Fibroblast of pulmonary artery (primary cell): ENCODE measurements at regions not wholly inside any gene's neighbourhood (a gene's known extent, or its start where the extent isn't known, plus 50 kb on each side); places are given as distances from the start of the nearest gene placed in this dataset.

ENCODE experiments used
- DNase-seq: peaks from one replicate; pipeline ENCODE4 v3.0.0-alpha.2; 2010; ENCODE audit warnings: low read depth
- H3K4me3 ChIP-seq: replicated peaks from 2 replicates; pipeline ENCODE4 v1.5.1; 2011; ENCODE audit warnings: low read depth, mild to moderate bottlenecking, control low read depth, low read length, moderate library complexity
- TF ChIP-seq, protein P1 (sequence below): IDR thresholded peaks from 2 replicates; pipeline ENCODE4 v1.5.1; 2011; ENCODE audit warnings: mild to moderate bottlenecking, control low read depth, low read length, inconsistent platforms; ENCODE audit errors: missing control alignments

DNA sequence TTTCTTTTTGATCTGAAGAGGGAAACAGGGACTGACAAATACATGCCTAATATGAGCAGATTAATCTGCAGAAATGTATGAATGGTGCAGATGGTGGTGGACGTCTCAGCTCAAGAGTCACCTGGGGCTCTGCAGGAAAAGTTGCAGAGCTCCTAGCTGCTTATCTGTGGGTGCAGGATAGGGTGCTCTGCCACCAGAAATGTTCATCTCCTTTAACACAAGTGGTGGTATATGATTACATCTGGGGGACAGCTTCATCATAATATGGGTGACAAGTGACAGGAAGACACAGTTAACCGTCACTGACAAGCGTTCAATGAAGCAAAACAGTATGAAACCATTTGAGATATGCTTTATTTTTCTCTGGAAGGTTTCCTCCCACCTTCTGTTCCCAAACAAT, 121.2 kb upstream of the LINC00305 start:
- DNase-seq, result no peak
- TF ChIP-seq, protein P1, sequence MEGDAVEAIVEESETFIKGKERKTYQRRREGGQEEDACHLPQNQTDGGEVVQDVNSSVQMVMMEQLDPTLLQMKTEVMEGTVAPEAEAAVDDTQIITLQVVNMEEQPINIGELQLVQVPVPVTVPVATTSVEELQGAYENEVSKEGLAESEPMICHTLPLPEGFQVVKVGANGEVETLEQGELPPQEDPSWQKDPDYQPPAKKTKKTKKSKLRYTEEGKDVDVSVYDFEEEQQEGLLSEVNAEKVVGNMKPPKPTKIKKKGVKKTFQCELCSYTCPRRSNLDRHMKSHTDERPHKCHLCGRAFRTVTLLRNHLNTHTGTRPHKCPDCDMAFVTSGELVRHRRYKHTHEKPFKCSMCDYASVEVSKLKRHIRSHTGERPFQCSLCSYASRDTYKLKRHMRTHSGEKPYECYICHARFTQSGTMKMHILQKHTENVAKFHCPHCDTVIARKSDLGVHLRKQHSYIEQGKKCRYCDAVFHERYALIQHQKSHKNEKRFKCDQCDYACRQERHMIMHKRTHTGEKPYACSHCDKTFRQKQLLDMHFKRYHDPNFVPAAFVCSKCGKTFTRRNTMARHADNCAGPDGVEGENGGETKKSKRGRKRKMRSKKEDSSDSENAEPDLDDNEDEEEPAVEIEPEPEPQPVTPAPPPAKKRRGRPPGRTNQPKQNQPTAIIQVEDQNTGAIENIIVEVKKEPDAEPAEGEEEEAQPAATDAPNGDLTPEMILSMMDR, result no peak
- H3K4me3 ChIP-seq, result no peak overlapping the region

DNA sequence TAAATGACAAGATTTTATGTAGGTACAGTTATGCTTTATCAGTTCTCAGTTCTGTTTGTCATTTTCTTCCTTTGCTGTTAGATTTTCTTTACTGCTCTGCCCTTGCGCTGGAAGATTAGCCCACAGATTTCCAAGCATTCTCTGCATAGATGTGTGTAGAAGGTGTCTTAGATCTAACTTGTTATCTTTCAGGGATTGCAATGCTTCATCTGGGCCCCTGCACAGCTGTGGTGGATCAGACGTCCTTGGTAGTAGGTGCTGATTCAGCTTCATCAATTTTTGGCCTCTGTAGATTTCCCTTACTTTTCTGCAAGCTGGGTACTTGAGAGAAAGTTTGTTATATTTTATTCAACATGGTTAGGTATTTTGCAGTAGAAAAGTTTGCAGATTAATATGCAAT, 115.3 kb upstream of the LINC00305 start:
- no peak for DNase-seq
- TF ChIP-seq, protein P1, result no peak
- no peak overlapping the region for H3K4me3 ChIP-seq

DNA sequence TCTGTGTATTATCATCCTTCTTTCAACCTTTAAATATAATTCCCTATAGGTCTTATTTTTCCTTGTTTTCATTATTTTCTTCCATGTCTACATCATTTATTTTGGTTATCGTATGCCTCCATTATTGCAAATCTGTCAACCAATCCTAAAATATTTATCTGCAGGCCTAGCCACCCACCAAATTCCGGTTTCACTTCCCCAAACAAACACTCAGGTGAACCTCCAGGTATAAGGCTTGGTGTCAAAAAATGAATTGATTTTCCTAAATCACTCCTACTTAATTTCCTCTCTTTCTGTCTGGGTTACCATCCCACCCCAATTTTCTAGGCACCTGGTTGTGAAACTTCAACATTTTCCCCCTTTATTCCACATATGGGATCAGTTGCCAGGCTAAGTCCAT, 111.9 kb upstream of the LINC00305 start:
- DNase-seq, result no peak
- no peak overlapping the region for H3K4me3 ChIP-seq
- TF ChIP-seq, protein P1, result no peak

DNA sequence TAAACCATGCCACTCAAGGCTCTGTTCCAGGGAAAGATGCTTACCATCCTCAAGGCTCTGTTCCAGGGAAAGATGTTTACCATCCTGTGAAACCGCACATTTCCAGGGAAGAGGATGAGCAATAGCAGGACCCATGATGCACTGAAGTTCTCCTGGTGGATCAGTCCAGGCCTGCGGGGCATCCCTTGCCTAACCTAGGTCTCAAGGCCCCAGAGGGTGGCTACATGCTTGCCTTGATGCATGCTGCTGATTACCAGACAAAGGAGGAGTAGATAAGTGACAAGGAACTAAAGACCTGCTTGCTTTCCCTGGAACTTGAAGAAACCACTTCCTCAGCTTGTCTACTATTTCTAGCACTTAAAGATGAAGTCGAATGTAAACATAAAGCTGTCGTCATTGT, 111.0 kb upstream of the LINC00305 start:
- DNase-seq, result no peak
- H3K4me3 ChIP-seq, result no peak overlapping the region
- TF ChIP-seq, protein P1, result no peak

DNA sequence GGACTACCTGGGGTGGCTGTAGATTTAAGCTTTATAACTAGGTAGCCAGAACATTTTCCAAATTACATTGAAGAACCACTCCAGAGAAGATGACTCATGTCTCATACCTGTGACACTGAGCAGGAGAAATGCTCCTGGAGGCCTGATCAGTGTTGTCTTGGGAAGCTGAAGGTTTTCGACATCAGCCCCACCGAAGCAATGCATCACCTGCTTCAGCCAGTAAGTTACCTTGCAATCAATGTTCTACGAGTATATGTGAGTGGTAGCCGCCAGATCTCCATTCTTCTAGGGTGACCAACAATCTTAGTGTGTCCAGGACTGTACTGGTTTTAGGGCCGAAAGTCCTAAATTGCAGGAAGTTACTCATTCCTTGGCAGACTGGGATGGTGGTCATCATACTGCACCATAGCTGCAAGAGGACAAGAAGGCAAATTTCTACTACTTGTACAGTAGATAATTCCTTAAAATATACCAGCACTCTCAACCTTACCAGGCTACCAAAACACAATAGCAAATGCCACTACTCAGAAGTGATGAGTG, 109.3 kb upstream of the LINC00305 start:
- no peak for DNase-seq
- TF ChIP-seq, protein P1, result no peak

DNA sequence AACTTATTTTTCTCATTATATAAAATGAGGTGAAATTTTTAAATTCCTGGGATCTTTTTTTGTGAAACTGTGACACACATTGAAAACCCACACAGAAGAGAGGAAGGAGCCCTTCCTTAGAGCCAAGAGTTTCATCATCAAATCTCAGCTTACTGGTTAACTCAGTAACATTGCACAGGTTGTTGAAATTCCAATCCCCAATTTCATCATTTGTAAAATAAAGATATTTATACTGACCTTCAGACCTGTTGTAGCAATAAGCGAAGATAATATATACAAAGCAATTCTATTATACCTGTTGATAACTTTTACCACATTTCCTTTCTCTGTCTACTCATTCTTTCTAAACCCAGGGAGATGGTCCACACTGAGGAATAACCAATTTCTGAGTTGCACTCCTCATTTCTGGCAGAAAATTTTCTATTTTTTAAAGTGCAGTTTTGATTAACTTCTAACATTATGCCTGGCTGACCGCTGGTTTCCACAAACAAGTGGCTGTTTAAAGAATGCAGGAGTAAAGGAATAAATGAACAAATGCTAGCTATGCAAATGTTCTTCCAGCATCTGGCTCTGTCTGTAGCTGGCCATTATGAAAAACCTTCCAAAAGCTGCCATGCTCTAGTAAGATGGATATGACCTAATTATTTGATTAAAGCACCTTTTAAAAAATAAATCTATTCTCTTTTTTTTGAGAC, 105.7 kb upstream of the LINC00305 start:
- H3K4me3 ChIP-seq, result no peak overlapping the region
- TF ChIP-seq, protein P1, result no peak
- DNase-seq, result no peak

More for the DNA sequence above, 109.3 kb upstream of the LINC00305 start:
- no peak overlapping the region for H3K4me3 ChIP-seq

DNA sequence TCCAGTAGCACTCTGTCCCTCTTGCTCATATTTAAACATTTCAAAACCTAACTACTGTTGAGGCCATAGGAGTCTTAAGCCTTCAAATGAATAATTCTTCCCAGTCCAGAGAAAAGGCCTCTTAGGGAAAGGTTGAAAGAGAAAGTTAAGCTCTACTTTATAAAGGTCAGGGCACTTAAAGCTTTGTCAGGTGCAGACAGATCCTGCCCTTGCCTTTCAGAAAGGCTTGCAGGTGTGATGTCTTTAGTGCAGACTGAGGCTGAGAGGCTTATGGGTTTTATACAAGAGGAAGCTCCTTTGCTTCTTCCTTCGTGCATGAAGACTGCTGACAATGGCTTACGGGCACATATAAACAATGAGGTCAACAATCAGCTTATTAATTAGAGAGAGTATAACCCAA, 105.0 kb upstream of the LINC00305 start:
- H3K4me3 ChIP-seq, result no peak overlapping the region
- DNase-seq, result no peak
- TF ChIP-seq, protein P1, result no peak
